Gastroesophageal sphincter (tissue), 4 donors: ENCODE measurements at regions not wholly inside any gene's neighbourhood (a gene's known extent, or its start where the extent isn't known, plus 50 kb on each side); places are given as distances from the start of the nearest gene placed in this dataset.
"Not testable (repeated sequence)": the region's sequence is repeated elsewhere in the genome, so short reads cannot be mapped to it uniquely, and the experiment has no call there.

Experiments used
- ATAC-seq: fragments of 150-250 bp; one replicate; pipeline ENCODE4 v1.9.1; 2016; ENCODE audit warnings: mild to moderate bottlenecking, moderate library complexity
- H3K27ac ChIP-seq, 4 donors: fragments of 200-600 bp; sonication (generic) in 3 of 4; 1 replicate in 3 of 4; 2 replicates in 1 of 4; pipeline ENCODE4 v1.5.1; 2016 to 2019
- H3K27me3 ChIP-seq: fragments of 200-600 bp; sonication (generic); one replicate; pipeline ENCODE4 v1.5.1; 2019
- H3K36me3 ChIP-seq, 2 donors: fragments of 200-600 bp; sonication (generic); one replicate each; pipeline ENCODE4 v1.5.1; 2019; ENCODE audit warnings: control low read depth in 1 of 2
- H3K4me1 ChIP-seq, 3 donors: fragments of 200-600 bp; sonication (generic); 1 replicate in 2 of 3; 2 replicates in 1 of 3; pipeline ENCODE4 v1.5.1; 2016 to 2019; ENCODE audit warnings: control low read depth in 2 of 3
- H3K4me3 ChIP-seq, 2 donors: fragments of 200-600 bp; sonication (generic); one replicate each; pipeline ENCODE4 v1.5.1; 2019; ENCODE audit warnings: mild to moderate bottlenecking in 1 of 2, moderate library complexity in 1 of 2
- H3K9me3 ChIP-seq, 3 donors: fragments of 200-600 bp; sonication (generic); one replicate each; pipeline ENCODE4 v1.5.1; 2017 to 2019; ENCODE audit warnings: control low read depth in 2 of 3
- CTCF ChIP-seq, 4 experiments: fragments of 200-600 bp in 2 of 4; fragments of 450-650 bp in 2 of 4; sonication (generic) in 1 of 4; IDR thresholded peaks; one replicate each; pipeline ENCODE4 v1.5.1; 2017 to 2019; ENCODE audit warnings: antibody characterized with exemption in 4 of 4, mild to moderate bottlenecking in 2 of 4, moderate library complexity in 2 of 4
- EP300 ChIP-seq: sonication (generic); formaldehyde crosslinking; IDR thresholded peaks from one replicate; pipeline ENCODE4 v1.6.1; 2017; ENCODE audit warnings: antibody characterized with exemption, mild to moderate bottlenecking
- POLR2A ChIP-seq, 2 donors: fragments of 450-650 bp; IDR thresholded peaks; one replicate each; pipeline ENCODE4 v1.6.1; 2017; ENCODE audit warnings: antibody characterized with exemption in 2 of 2, mild to moderate bottlenecking in 2 of 2, moderate library complexity in 1 of 2
- POLR2AphosphoS5 ChIP-seq: sonication (generic); formaldehyde crosslinking; IDR thresholded peaks from one replicate; pipeline ENCODE4 v1.6.1; 2017; ENCODE audit warnings: antibody characterized with exemption
- whole genome bisulfite sequencing, 2 donors: methylation state at CpG; one replicate each; pipeline ENCODE4 v1.1.5; 2018; ENCODE audit warnings: low coverage in 1 of 2; 5-methylcytosine and 5-hydroxymethylcytosine counted together

GRCh38 chr2:192515937-192516336 is 321.2 kb upstream of the TMEFF2 start:
- Histone ChIP-seq H3K27ac (no peak overlapping the region), H3K4me3 (no peak overlapping the region), H3K4me1 (no peaks in the 10 kb centered on the region), H3K36me3 (no peaks in the 10 kb centered on the region), H3K27me3 (no peaks in the 10 kb centered on the region), H3K9me3 (no peaks in the 10 kb centered on the region)
- no peak for ATAC-seq
- whole genome bisulfite sequencing, 2 donors = 88 to 100% methylated on average over 2 of the region's 3 CpGs
- TF ChIP-seq POLR2AphosphoS5 = no peak
- TF ChIP-seq POLR2A (IDR thresholded peaks at IDR 0.05) = no peak
- no peak for TF ChIP-seq EP300
- no peak for TF ChIP-seq CTCF (IDR thresholded peaks at IDR 0.05)

- H3K4me1 ChIP-seq = no peaks in the 10 kb centered on the region
- TF ChIP-seq POLR2A (IDR thresholded peaks at IDR 0.05) (no peak), POLR2AphosphoS5 (no peak), CTCF (IDR thresholded peaks at IDR 0.05) (no peak), EP300 (no peak)
- H3K27ac ChIP-seq = no peak overlapping the region
- H3K27me3 ChIP-seq = no peaks in the 10 kb centered on the region
- no peaks in the 10 kb centered on the region for H3K36me3 ChIP-seq
- H3K4me3 ChIP-seq = no peak overlapping the region
- no peaks in the 10 kb centered on the region for H3K9me3 ChIP-seq
- ATAC-seq = no peak
- 38 to 43% methylated on average over 4 of the region's 4 CpGs for WGBS, 2 donors
These were observed 318.8 kb upstream of the TMEFF2 start for GRCh38 chr2:192513575-192513974.

GRCh38 chr2:192507836-192508450 is 313.2 kb upstream of the TMEFF2 start:
- not testable (repeated sequence) for H3K27me3 ChIP-seq, H3K4me1 ChIP-seq, H3K36me3 ChIP-seq, H3K4me3 ChIP-seq, ATAC-seq, H3K27ac ChIP-seq, H3K9me3 ChIP-seq
- WGBS, 2 donors = 95% methylated on average over 4 of the region's 33 CpGs; no CpG with 5 or more reads in 1 of the 2 donors

- Histone ChIP-seq H3K9me3 (no peaks in the 10 kb centered on the region), H3K36me3 (no peaks in the 10 kb centered on the region), H3K27ac (no peak overlapping the region), H3K4me1 (no peaks in the 10 kb centered on the region), H3K4me3 (no peak overlapping the region), H3K27me3 (no peaks in the 10 kb centered on the region)
- 31 to 43% methylated on average over 3 of the region's 3 CpGs for WGBS, 2 donors
- no peak for ATAC-seq
- TF ChIP-seq EP300 (no peak), POLR2A (IDR thresholded peaks at IDR 0.05) (no peak), POLR2AphosphoS5 (no peak)
These were observed 305.9 kb upstream of the TMEFF2 start for GRCh38 chr2:192500550-192501200.

- H3K36me3 ChIP-seq = no peaks in the 10 kb centered on the region
- H3K9me3 ChIP-seq = no peaks in the 10 kb centered on the region
- H3K4me3 ChIP-seq = no peak overlapping the region
- no peaks in the 10 kb centered on the region for H3K4me1 ChIP-seq
- TF ChIP-seq POLR2AphosphoS5 (no peak), POLR2A (IDR thresholded peaks at IDR 0.05) (no peak), EP300 (no peak), CTCF (IDR thresholded peaks at IDR 0.05) (no peak)
- no peaks in the 10 kb centered on the region for H3K27me3 ChIP-seq
- no peak for ATAC-seq
- H3K27ac ChIP-seq = no peak overlapping the region
These were observed 304.7 kb upstream of the TMEFF2 start for GRCh38 chr2:192499476-192499875.

GRCh38 chr2:192498747-192499146 is 304.0 kb upstream of the TMEFF2 start:
- H3K27ac ChIP-seq = no peak overlapping the region
- no peaks in the 10 kb centered on the region for H3K9me3 ChIP-seq
- ATAC-seq = no peak
- H3K27me3 ChIP-seq = no peaks in the 10 kb centered on the region
- no peak overlapping the region for H3K4me3 ChIP-seq
- no peaks in the 10 kb centered on the region for H3K4me1 ChIP-seq
- no peaks in the 10 kb centered on the region for H3K36me3 ChIP-seq
- no peak for TF ChIP-seq POLR2AphosphoS5
- WGBS, 2 donors = 72 to 90% methylated on average over 6 to 11 of the region's 11 CpGs

- H3K9me3 ChIP-seq, H3K36me3 ChIP-seq, H3K27me3 ChIP-seq, H3K27ac ChIP-seq, H3K4me1 ChIP-seq, ATAC-seq, H3K4me3 ChIP-seq: not testable (repeated sequence)
- 31 to 63% methylated on average over 1 of the region's 1 CpG for WGBS, 2 donors
These were observed 293.4 kb upstream of the TMEFF2 start for GRCh38 chr2:192488158-192488557.
